Lower leg skin (tissue), 3 donors: ENCODE measurements at regions not wholly inside any gene's neighbourhood (a gene's known extent, or its start where the extent isn't known, plus 50 kb on each side); places are given as distances from the start of the nearest gene placed in this dataset.
"Not testable (repeated sequence)": the region's sequence is repeated elsewhere in the genome, so short reads cannot be mapped to it uniquely, and the experiment has no call there.

Experiments used
- POLR2A ChIP-seq, 2 donors: fragments of 450-650 bp; IDR thresholded peaks; one replicate each; pipeline ENCODE4 v1.6.1; 2016 to 2017; ENCODE audit warnings: antibody characterized with exemption in 2 of 2, mild to moderate bottlenecking in 1 of 2, moderate library complexity in 1 of 2
- TF ChIP-seq, protein P1 (sequence below), 3 donors: fragments of 450-650 bp; IDR thresholded peaks; one replicate each; pipeline ENCODE4 v1.5.1; 2016; ENCODE audit warnings: antibody characterized with exemption in 3 of 3, mild to moderate bottlenecking in 3 of 3, moderate library complexity in 2 of 3

DNA sequence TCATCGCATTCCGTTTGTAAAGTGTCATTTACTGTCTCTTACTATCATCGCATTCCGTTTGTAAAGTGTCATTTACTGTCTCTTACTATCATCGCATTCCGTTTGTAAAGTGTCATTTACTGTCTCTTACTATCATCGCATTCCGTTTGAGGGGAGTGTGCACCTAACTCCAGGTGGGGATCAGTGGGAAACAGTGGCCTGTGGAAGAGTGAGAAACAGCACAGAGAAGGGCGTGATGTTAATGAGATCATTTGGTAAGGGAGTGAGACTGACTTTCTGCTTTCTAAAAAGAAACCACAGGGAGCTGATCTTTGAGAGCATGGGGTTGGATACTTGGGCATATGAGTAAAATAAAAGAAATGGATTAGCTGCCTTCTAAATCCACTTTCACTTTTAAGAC, 77.5 kb upstream of the ZPLD1 start:
- TF ChIP-seq, protein P1, sequence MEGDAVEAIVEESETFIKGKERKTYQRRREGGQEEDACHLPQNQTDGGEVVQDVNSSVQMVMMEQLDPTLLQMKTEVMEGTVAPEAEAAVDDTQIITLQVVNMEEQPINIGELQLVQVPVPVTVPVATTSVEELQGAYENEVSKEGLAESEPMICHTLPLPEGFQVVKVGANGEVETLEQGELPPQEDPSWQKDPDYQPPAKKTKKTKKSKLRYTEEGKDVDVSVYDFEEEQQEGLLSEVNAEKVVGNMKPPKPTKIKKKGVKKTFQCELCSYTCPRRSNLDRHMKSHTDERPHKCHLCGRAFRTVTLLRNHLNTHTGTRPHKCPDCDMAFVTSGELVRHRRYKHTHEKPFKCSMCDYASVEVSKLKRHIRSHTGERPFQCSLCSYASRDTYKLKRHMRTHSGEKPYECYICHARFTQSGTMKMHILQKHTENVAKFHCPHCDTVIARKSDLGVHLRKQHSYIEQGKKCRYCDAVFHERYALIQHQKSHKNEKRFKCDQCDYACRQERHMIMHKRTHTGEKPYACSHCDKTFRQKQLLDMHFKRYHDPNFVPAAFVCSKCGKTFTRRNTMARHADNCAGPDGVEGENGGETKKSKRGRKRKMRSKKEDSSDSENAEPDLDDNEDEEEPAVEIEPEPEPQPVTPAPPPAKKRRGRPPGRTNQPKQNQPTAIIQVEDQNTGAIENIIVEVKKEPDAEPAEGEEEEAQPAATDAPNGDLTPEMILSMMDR (IDR thresholded peaks at IDR 0.05): not testable (repeated sequence)
- not testable (repeated sequence) for TF ChIP-seq POLR2A (IDR thresholded peaks at IDR 0.05)
